Ascending aorta (tissue), 2 donors: ENCODE measurements at regions not wholly inside any gene's neighbourhood (a gene's known extent, or its start where the extent isn't known, plus 50 kb on each side); places are given as distances from the start of the nearest gene placed in this dataset.

Experiments
- DNase-seq, 2 donors: peaks; one replicate each; pipeline ENCODE4 v3.0.0-alpha.2; 2019; ENCODE audit warnings: low spot score in 2 of 2
- H3K27ac ChIP-seq, 2 donors: fragments of 200-600 bp; sonication (generic); one replicate each; pipeline ENCODE4 v1.5.1; 2016 to 2017; ENCODE audit warnings: mild to moderate bottlenecking in 1 of 2
- H3K27me3 ChIP-seq: fragments of 200-600 bp; sonication (generic); one replicate; pipeline ENCODE4 v1.5.1; 2017
- H3K36me3 ChIP-seq, 2 donors: fragments of 200-600 bp; sonication (generic); one replicate each; pipeline ENCODE4 v1.5.1; 2016
- H3K4me1 ChIP-seq, 2 donors: fragments of 200-600 bp; sonication (generic); one replicate each; pipeline ENCODE4 v1.5.1; 2016 to 2017; ENCODE audit warnings: mild to moderate bottlenecking in 1 of 2
- H3K4me3 ChIP-seq, 2 donors: fragments of 200-600 bp; sonication (generic); one replicate each; pipeline ENCODE4 v1.5.1; 2016 to 2017; ENCODE audit warnings: mild to moderate bottlenecking in 1 of 2
- H3K9me3 ChIP-seq, 2 donors: fragments of 200-600 bp; sonication (generic); one replicate each; pipeline ENCODE4 v1.5.1; 2016
- CTCF ChIP-seq, 3 experiments: fragments of 200-600 bp in 2 of 3; fragments of 450-650 bp in 1 of 3; sonication (generic) in 2 of 3; IDR thresholded peaks; one replicate each; pipeline ENCODE4 v1.5.1; 2016 to 2019; ENCODE audit warnings: antibody characterized with exemption in 3 of 3, mild to moderate bottlenecking in 1 of 3, moderate library complexity in 1 of 3
- intact Hi-C: fragments of 100-400 bp; cut with DNase I; formaldehyde crosslinking; loops from one replicate; pipeline ENCODE4 v1.15.1; 2023

GRCh38 chr5:109575506-109575905 lies 114.2 kb upstream of the MAN2A1 start:
- Histone ChIP-seq H3K27me3 (no peaks in the 10 kb centered on the region), H3K9me3 (no peaks in the 10 kb centered on the region), H3K27ac (no peak overlapping the region), H3K4me1 (no peaks in the 10 kb centered on the region), H3K36me3 (no peaks in the 10 kb centered on the region), H3K4me3 (no peak overlapping the region)
- no peak for TF ChIP-seq CTCF (IDR thresholded peaks at IDR 0.05)
- intact Hi-C loops: no loop called here
- no peak for DNase-seq

DNA sequence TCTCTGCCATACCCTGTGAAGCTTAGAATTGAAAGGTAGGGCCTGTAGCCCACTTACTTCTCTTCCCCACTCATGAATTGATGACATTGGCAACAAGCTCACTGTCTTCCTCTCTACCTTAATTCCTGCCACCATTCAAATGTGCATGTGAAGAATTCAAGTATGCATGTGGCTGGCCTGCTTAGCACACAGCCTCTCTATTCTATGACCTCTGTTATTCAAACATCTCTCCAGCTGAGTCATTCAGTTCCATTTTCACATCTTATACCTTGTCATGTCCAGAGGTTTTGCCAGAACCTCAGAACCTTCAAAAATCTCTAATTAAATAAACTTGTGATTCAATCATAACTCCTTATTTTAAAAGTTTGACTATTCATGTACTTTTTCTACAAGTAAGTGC lies 114.7 kb upstream of the MAN2A1 start:
- H3K4me1 ChIP-seq: no peaks in the 10 kb centered on the region
- TF ChIP-seq CTCF (IDR thresholded peaks at IDR 0.05): no peak
- H3K9me3 ChIP-seq: no peaks in the 10 kb centered on the region
- intact Hi-C loops: no loop called here
- no peaks in the 10 kb centered on the region for H3K27me3 ChIP-seq
- no peak for DNase-seq
- H3K27ac ChIP-seq: no peak overlapping the region
- H3K36me3 ChIP-seq: no peaks in the 10 kb centered on the region
- no peak overlapping the region for H3K4me3 ChIP-seq

- Histone ChIP-seq H3K36me3 (no peaks in the 10 kb centered on the region), H3K4me3 (no peak overlapping the region), H3K27ac (no peak overlapping the region), H3K9me3 (no peaks in the 10 kb centered on the region), H3K27me3 (no peaks in the 10 kb centered on the region), H3K4me1 (no peaks in the 10 kb centered on the region)
- no peak for TF ChIP-seq CTCF (IDR thresholded peaks at IDR 0.05)
- DNase-seq: no peak
- intact Hi-C loops: no loop called here
Measured at GRCh38 chr5:109573766-109574165, 116.0 kb upstream of the MAN2A1 start.

DNA sequence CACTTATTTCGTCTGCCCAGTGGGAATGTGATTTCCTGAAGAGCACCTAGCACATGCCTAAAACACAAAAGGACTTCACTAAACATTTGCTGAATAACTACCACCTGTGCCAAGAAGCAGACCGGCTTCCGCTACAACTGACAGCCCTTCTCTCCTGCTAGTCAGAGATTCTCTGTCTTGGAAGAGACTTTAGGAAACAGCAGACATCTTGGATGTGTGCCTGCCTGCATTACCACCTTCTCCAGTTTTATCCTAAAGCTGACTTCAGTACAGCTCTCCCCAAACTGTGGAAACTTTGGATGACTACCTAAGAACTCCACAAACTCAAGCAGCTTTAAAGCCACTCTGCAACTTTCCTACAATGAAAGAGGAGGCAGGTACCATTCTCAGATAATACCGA lies 116.5 kb upstream of the MAN2A1 start:
- no peak for TF ChIP-seq CTCF (IDR thresholded peaks at IDR 0.05)

DNA sequence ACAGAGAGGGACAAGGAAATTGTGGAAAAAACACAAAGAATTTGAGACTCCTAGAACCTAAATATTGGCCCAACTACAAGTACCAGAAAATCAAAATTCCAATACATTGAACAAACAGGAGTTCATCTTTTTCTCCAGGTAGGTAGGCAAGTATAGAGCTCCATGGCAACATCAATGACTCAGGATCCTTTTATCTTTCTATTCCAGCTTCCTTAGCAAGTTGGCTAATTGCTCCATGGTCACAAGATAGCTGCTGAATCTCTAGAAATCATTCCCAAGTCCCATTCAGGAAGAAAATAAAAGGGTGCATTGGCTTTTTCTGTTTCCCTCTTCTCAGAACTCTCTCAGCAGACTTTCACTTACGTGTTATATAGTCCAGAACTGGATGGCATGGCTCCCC lies 117.9 kb upstream of the MAN2A1 start:
- Histone ChIP-seq H3K27ac (no peak overlapping the region), H3K4me1 (no peaks in the 10 kb centered on the region), H3K36me3 (no peaks in the 10 kb centered on the region), H3K27me3 (no peaks in the 10 kb centered on the region), H3K4me3 (no peak overlapping the region), H3K9me3 (no peaks in the 10 kb centered on the region)
- TF ChIP-seq CTCF (IDR thresholded peaks at IDR 0.05): no peak
- no peak for DNase-seq
- intact Hi-C loops: no loop called here

More for the DNA sequence above, 116.5 kb upstream of the MAN2A1 start:
- no peaks in the 10 kb centered on the region for H3K9me3 ChIP-seq
- no peak for DNase-seq
- H3K27me3 ChIP-seq: no peaks in the 10 kb centered on the region
- no peak overlapping the region for H3K4me3 ChIP-seq
- no peaks in the 10 kb centered on the region for H3K36me3 ChIP-seq
- no peaks in the 10 kb centered on the region for H3K4me1 ChIP-seq
- H3K27ac ChIP-seq: no peak overlapping the region
- intact Hi-C loops: no loop called here

DNA sequence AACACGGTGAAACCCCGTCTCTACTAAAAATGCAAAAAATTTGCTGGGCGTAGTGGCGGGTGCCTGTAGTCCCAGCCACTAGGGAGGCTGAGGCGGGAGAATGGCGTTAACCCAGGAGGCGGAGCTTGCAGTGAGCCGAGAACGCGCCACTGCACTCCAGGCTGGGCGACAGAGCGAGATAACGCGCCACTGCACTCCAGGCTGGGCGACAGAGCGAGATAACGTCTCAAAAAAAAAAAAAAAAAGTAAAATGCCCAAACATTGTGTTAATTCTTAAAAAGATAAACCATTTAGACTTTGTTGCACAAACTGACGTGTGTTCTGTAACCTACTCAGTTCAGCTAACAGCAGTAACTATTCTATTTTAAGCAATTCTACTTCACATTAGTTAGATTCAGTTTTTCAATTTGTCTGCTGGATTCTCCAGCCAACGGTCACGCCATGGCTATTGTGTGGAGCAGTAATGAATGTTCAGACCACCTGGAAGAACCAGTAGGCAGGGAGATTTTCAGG lies 119.3 kb upstream of the MAN2A1 start:
- DNase-seq: no peak
- Histone ChIP-seq H3K9me3 (no peaks in the 10 kb centered on the region), H3K4me1 (no peaks in the 10 kb centered on the region), H3K4me3 (no peak overlapping the region), H3K36me3 (no peaks in the 10 kb centered on the region), H3K27me3 (no peaks in the 10 kb centered on the region), H3K27ac (no peak overlapping the region)
- no peak for TF ChIP-seq CTCF (IDR thresholded peaks at IDR 0.05)
- intact Hi-C loops: no loop called here
